ENCODE measurements at regions not wholly inside any gene's neighbourhood (a gene's known extent, or its start where the extent isn't known, plus 50 kb on each side); places are given as distances from the start of the nearest gene placed in this dataset.
A peak's percentile ranks its signal among the peaks of the same experiment; 100 is the strongest.
"Not testable (repeated sequence)": the region's sequence is repeated elsewhere in the genome, so short reads cannot be mapped to it uniquely, and the experiment has no call there.

DNA sequence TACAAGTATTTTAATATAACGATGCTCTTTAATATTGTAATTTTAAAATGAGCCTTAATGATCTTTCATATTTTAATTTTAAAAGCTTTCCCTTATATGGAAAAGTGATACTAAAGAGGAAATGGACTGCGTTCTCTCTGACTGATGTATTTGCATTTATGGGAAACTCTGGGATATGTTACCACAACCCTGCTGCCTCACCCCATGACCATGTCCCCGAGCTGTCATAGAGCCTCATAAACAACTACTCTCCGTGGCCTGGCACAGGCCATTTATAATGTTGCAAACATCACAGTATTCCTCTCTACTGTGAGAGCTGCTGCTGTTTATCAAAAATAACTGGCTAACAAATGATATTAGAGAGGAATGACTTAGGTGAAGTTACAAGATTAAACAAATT lies 75.8 kb upstream of the SEC11C start:
- Mint-ChIP-seq H3K27me3 (peaks cover 51% of the 10 kb centered on the region), H3K36me3 (ENCODE audit: low read depth) (peaks cover 5% of the 10 kb centered on the region)

DNA sequence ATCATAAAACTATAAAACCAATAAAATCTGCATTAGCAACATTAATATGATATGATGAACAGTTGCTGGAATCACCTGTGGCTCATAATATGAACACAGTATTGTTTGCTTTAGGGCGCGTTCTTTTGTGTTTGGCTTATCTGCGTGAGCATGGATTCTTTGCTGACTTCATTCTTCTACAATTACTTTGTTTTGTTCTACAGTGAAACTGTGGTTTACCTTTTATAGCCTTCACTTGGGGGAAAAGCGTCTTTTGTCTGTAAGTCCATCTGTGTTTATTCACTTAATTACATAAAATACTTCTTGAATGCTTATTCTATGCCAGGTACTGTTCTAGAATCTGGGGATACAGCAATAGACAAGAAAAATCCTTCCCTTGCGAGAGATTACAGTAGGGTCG lies 74.0 kb upstream of the SEC11C start:
- no peak overlapping the region for H3K27ac Mint-ChIP-seq
- DNase-seq: no peak
- no peak for ATAC-seq
- no peaks in the 10 kb centered on the region for H3K36me3 Mint-ChIP-seq (ENCODE audit: low read depth)
- H3K27me3 Mint-ChIP-seq: peaks cover 46% of the 10 kb centered on the region
- peaks cover 5% of the 10 kb centered on the region for H3K4me1 Mint-ChIP-seq
- H3K9me3 ChIP-seq (ENCODE audit: control insufficient read depth, low read length, poor library complexity, severe bottlenecking): no peaks in the 10 kb centered on the region
- H3K4me3 Mint-ChIP-seq: no peak overlapping the region

More for the DNA sequence above, 75.8 kb upstream of the SEC11C start:
- DNase-seq: no peak
- Mint-ChIP-seq H3K4me1 (peaks cover 5% of the 10 kb centered on the region), H3K27ac (no peak overlapping the region), H3K4me3 (no peak overlapping the region)
- ATAC-seq: no peak
- H3K9me3 ChIP-seq (ENCODE audit: control insufficient read depth, low read length, poor library complexity, severe bottlenecking): no peaks in the 10 kb centered on the region

DNA sequence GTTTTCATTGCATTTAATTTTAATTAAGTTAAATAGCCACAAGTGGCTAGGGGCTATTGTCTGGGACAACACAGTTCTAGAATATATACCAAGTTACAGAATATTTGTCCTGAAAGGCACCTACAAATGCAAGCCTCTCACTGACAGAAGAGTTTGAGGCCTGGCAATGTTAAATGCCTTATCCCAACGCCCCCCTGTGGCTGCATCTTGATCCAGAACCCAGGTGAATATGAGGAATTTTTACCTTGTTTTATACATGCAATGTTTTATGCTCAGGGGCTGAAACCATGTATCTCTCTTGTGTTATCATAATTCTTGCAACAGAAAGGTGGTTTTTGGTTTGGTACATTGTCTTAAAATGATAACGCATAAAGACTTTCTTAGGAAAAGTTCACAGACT lies 71.8 kb upstream of the SEC11C start:
- Mint-ChIP-seq H3K4me3 (no peak overlapping the region), H3K36me3 (ENCODE audit: low read depth) (no peaks in the 10 kb centered on the region), H3K27me3 (peaks cover 24% of the 10 kb centered on the region), H3K4me1 (peaks cover 5% of the 10 kb centered on the region), H3K27ac (no peak overlapping the region)
- no peaks in the 10 kb centered on the region for H3K9me3 ChIP-seq (ENCODE audit: control insufficient read depth, low read length, poor library complexity, severe bottlenecking)
- ATAC-seq (no peak), DNase-seq (no peak)

DNA sequence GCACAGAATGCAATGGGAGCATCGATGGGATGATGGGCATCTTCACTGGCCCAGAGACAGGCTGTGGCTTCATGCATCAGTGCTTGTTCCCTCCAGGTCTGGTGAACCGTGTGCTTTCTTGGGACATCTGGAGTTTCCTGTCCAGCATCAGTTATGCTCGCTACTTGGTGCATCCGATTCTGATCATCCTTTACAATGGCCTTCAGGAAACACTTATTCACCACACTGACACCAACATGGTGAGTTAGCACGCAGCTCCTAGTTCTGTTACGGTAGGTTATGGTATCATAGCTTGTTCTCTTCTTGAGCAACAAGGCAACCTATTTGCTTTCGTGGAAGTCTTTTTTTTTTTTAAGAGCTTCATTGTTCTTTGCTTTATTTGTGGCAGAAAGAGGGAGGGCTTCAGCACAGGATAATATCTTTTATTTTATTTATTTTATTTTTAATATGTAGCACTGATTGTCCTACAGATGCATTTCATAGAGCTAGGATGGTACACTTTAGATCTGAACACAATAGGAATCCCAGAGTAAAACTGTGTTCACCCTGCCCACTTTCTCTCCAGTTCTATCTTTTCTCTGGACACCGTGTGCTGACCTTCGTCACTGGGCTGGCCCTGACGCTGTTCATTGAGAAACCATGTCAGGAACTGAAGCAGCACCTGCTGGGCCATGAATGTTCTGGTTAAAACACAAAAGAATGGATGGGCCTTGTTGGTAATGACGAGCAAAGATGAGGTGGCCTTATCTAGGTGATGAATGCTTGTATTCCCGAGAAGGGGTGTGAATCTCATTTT lies 71.2 kb upstream of the SEC11C start:
- H3K4me1 Mint-ChIP-seq: peaks cover 3% of the 10 kb centered on the region
- H3K36me3 Mint-ChIP-seq (ENCODE audit: low read depth): no peaks in the 10 kb centered on the region
- DNase-seq (no peak), ATAC-seq (no peak)
- no peaks in the 10 kb centered on the region for H3K9me3 ChIP-seq (ENCODE audit: control insufficient read depth, low read length, poor library complexity, severe bottlenecking)
- no peak overlapping the region for H3K27ac Mint-ChIP-seq
- no peak overlapping the region for H3K4me3 Mint-ChIP-seq
- H3K27me3 Mint-ChIP-seq: peaks cover 18% of the 10 kb centered on the region

GRCh38 chr18:59070181-59070912 lies 69.3 kb upstream of the SEC11C start:
- no peaks in the 10 kb centered on the region for H3K4me1 Mint-ChIP-seq
- H3K4me3 Mint-ChIP-seq: no peak overlapping the region
- ATAC-seq (peak; percentile 88), DNase-seq (peak; percentile 48 to 67 (median 58))
- H3K27ac Mint-ChIP-seq: no peak overlapping the region
- H3K27me3 Mint-ChIP-seq: peaks cover 11% of the 10 kb centered on the region
- H3K9me3 ChIP-seq (ENCODE audit: control insufficient read depth, low read length, poor library complexity, severe bottlenecking): no peaks in the 10 kb centered on the region
- no peaks in the 10 kb centered on the region for H3K36me3 Mint-ChIP-seq (ENCODE audit: low read depth)

DNA sequence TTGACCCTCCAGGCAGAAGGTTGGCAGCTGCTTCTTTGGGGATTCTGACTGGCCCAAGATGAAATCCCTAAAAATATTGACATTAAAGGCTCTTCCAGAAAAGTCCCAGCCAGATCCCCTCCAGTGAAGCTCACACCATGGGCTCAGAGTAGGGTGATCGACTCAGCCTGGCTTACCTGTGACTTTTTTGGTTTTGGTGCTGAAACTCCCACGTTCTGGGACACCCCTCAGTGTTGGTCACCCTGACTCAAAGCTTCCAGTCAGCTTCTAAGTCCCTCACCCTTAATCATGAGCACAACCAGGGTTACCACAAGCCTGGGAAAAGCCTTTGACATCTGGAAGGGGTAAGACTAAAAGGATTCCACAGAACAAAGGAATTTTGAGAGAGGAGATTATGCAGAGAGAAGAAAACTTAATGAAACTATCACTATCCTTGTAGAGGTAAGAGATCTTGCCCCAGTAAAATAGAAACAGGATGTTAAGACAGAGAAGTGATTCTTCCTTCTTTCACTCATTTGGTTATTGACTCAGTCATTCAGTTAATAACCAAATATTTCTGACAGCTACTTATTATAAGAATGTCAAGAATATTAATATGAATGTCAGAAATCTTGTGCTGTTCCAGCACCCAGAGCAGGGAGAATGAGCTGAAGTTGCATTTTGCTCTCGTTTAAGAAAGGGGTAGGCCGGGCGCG lies 66.8 kb upstream of the SEC11C start:
- H3K4me3 Mint-ChIP-seq: no peak overlapping the region
- H3K27ac Mint-ChIP-seq: no peak overlapping the region
- DNase-seq (no peak), ATAC-seq (no peak)
- H3K27me3 Mint-ChIP-seq: peaks cover 15% of the 10 kb centered on the region
- H3K36me3 Mint-ChIP-seq (ENCODE audit: low read depth): no peaks in the 10 kb centered on the region
- H3K9me3 ChIP-seq (ENCODE audit: control insufficient read depth, low read length, poor library complexity, severe bottlenecking): no peaks in the 10 kb centered on the region
- no peaks in the 10 kb centered on the region for H3K4me1 Mint-ChIP-seq

DNA sequence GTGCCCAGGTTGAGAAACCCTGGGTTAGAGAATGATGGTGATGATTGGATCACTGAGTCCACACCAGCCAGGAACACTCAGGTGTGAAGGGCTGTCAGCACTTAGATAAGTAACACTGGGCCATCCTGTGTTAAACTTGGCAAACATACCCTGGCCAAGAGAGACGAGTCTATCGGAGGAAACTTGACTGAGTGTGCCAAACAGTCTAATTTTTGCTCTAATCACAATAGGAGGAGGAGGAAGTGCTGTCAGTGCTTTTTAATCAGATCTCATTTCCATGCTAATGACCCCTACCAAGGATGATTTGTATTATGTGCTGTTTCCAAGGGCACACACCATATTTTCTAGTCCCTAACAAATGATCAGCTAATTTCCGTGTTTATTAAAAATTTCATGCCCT lies 63.8 kb upstream of the SEC11C start:
- H3K4me3 Mint-ChIP-seq: no peak overlapping the region

GRCh38 chr18:59079264-59079663 lies 60.4 kb upstream of the SEC11C start:
- H3K4me1 Mint-ChIP-seq: peaks cover 3% of the 10 kb centered on the region
- H3K36me3 Mint-ChIP-seq (ENCODE audit: low read depth): no peaks in the 10 kb centered on the region
- H3K27ac Mint-ChIP-seq: no peak overlapping the region
- no peaks in the 10 kb centered on the region for H3K9me3 ChIP-seq (ENCODE audit: control insufficient read depth, low read length, poor library complexity, severe bottlenecking)
- ATAC-seq: no peak
- H3K4me3 Mint-ChIP-seq: no peak overlapping the region
- peaks cover 60% of the 10 kb centered on the region for H3K27me3 Mint-ChIP-seq
- no peak for DNase-seq

More for the DNA sequence above, 63.8 kb upstream of the SEC11C start:
- no peak for ATAC-seq
- no peaks in the 10 kb centered on the region for H3K36me3 Mint-ChIP-seq (ENCODE audit: low read depth)
- H3K4me1 Mint-ChIP-seq: no peaks in the 10 kb centered on the region
- no peaks in the 10 kb centered on the region for H3K9me3 ChIP-seq (ENCODE audit: control insufficient read depth, low read length, poor library complexity, severe bottlenecking)
- DNase-seq: no peak
- peaks cover 30% of the 10 kb centered on the region for H3K27me3 Mint-ChIP-seq
- no peak overlapping the region for H3K27ac Mint-ChIP-seq

DNA sequence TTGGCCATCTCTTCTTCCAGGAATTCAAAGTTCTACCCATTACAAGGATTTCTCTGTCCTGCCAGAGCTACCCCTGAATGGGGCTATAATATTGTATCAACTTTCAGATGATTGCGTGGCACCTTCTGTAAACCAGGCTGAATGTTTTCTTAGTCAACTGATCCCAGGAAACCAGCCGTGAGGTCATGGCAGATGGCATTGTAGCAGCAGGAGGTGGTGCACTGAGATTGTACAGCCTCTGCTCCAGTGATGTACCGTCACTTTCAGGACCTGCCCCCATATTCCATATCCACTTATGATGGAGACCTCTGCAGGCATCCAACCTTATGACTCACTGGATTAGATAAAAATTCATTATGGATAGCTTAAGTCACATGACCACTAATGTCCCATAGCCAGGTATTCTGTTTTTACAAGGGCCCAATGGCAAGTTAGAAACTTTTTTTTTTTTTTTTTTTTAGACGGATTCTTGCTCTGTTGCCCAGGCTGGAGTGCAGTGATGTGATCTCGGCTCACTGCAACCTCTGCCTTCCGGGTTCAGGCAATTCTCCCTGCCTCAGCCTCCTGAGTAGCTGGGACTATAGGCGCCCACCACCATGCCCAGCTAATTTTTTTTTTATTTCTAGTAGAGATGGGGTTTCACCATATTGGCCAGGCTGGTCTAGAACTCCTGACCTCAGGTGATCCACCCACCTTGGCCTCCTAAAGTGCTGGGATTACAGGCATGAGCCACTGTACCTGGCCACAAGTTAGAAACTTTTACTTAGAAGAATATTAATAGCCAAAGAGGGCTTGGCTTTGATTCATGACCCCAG lies 59.8 kb upstream of the SEC11C start:
- H3K9me3 ChIP-seq (ENCODE audit: control insufficient read depth, low read length, poor library complexity, severe bottlenecking); DNase-seq; H3K36me3 Mint-ChIP-seq (ENCODE audit: low read depth); H3K27ac Mint-ChIP-seq; H3K4me1 Mint-ChIP-seq; H3K4me3 Mint-ChIP-seq; ATAC-seq: not testable (repeated sequence)
- H3K27me3 Mint-ChIP-seq: peaks cover 61% of the 10 kb centered on the region

GRCh38 chr18:59083136-59083818 lies 56.4 kb upstream of the SEC11C start:
- Mint-ChIP-seq H3K36me3 (ENCODE audit: low read depth) (no peaks in the 10 kb centered on the region), H3K27ac (no peak overlapping the region), H3K4me1 (peaks cover 10% of the 10 kb centered on the region), H3K4me3 (no peak overlapping the region), H3K27me3 (peaks cover 54% of the 10 kb centered on the region)
- DNase-seq (no peak), ATAC-seq (no peak)
- H3K9me3 ChIP-seq (ENCODE audit: control insufficient read depth, low read length, poor library complexity, severe bottlenecking): no peaks in the 10 kb centered on the region

GRCh38 chr18:59085126-59085794 lies 54.4 kb upstream of the SEC11C start:
- ATAC-seq: no peak
- no peak overlapping the region for H3K27ac Mint-ChIP-seq
- H3K4me3 Mint-ChIP-seq: no peak overlapping the region
- peaks cover 2% of the 10 kb centered on the region for H3K36me3 Mint-ChIP-seq (ENCODE audit: low read depth)
- peaks cover 10% of the 10 kb centered on the region for H3K4me1 Mint-ChIP-seq
- no peaks in the 10 kb centered on the region for H3K9me3 ChIP-seq (ENCODE audit: control insufficient read depth, low read length, poor library complexity, severe bottlenecking)
- peaks cover 47% of the 10 kb centered on the region for H3K27me3 Mint-ChIP-seq
- DNase-seq: no peak

- DNase-seq (no peak), ATAC-seq (no peak)
- H3K36me3 Mint-ChIP-seq (ENCODE audit: low read depth): peaks cover 2% of the 10 kb centered on the region
- no peaks in the 10 kb centered on the region for H3K9me3 ChIP-seq (ENCODE audit: control insufficient read depth, low read length, poor library complexity, severe bottlenecking)
- H3K27me3 Mint-ChIP-seq: peaks cover 48% of the 10 kb centered on the region
- no peak overlapping the region for H3K27ac Mint-ChIP-seq
- no peak overlapping the region for H3K4me3 Mint-ChIP-seq
- H3K4me1 Mint-ChIP-seq: peaks cover 10% of the 10 kb centered on the region
Observed at GRCh38 chr18:59085797-59086196, 53.9 kb upstream of the SEC11C start.
